PC-9 (cell line): ENCODE measurements at regions not wholly inside any gene's neighbourhood (a gene's known extent, or its start where the extent isn't known, plus 50 kb on each side); places are given as distances from the start of the nearest gene placed in this dataset.

Source experiments
- BruUV-seq: library from RNA; stranded (reverse); fragments of 400-500 nt; replicated peaks from 2 replicates; lab custom pipeline; 2021; lab: Mats Ljungman, UMichigan
- CTCF ChIA-PET: fragments of 300-600 bp; sonication (Branson Sonifier 250); formaldehyde crosslinking; loops from one replicate; lab custom pipeline; 2022; ENCODE audit warnings: antibody characterized with exemption; lab: Charles Lee
- POLR2A ChIA-PET: fragments of 300-600 bp; sonication (Branson Sonifier 250); formaldehyde crosslinking; loops from one replicate; lab custom pipeline; 2022; ENCODE audit warnings: antibody characterized with exemption; ENCODE audit not compliant: unreplicated experiment; lab: Charles Lee
- DNase-seq, 2 experiments: peaks; one replicate each; pipeline versions ENCODE4 v3.0.0 to v3.0.0-alpha.2; 2015 to 2022; ENCODE audit warnings: mixed read lengths in 1 of 2
- H2AFZ ChIP-seq: fragments of 200-600 bp; sonication (generic); 2 replicates; pipeline ENCODE4 v1.8.1; 2017; ENCODE audit warnings: antibody characterized with exemption
- H3F3A ChIP-seq: fragments of 200-600 bp; sonication (generic); 2 replicates; pipeline ENCODE4 v1.8.1; 2017; ENCODE audit warnings: antibody characterized with exemption, mild to moderate bottlenecking, low read depth; ENCODE audit not compliant: insufficient read depth
- H3K27ac ChIP-seq: fragments of 200-600 bp; sonication (generic); 2 replicates; pipeline ENCODE4 v1.6.1; 2016; ENCODE audit warnings: mixed run types
- H3K27me3 ChIP-seq: fragments of 200-600 bp; sonication (generic); 2 replicates; pipeline ENCODE4 v1.6.1; 2016; ENCODE audit warnings: low read depth, mixed run types; ENCODE audit not compliant: insufficient read depth
- H3K36me3 ChIP-seq: fragments of 200-600 bp; sonication (generic); 2 replicates; pipeline ENCODE4 v1.6.1; 2016; ENCODE audit warnings: low read depth, mixed run types
- H3K4me1 ChIP-seq: fragments of 200-600 bp; sonication (generic); replicated peaks from 2 replicates; pipeline ENCODE4 v1.6.1; 2016; ENCODE audit warnings: mixed run types; ENCODE audit not compliant: insufficient read depth
- H3K4me2 ChIP-seq: fragments of 200-600 bp; sonication (generic); 2 replicates; pipeline ENCODE4 v1.6.1; 2017; ENCODE audit warnings: mixed run types
- H3K4me3 ChIP-seq: fragments of 200-600 bp; sonication (generic); 2 replicates; pipeline ENCODE4 v1.6.1; 2016; ENCODE audit warnings: mixed run types
- H3K79me2 ChIP-seq: fragments of 200-600 bp; sonication (generic); 2 replicates; pipeline ENCODE4 v1.6.1; 2017; ENCODE audit warnings: low read depth, mixed run types
- H3K9me2 ChIP-seq: fragments of 200-600 bp; sonication (generic); 2 replicates; pipeline ENCODE4 v1.8.1; 2017; ENCODE audit warnings: mild to moderate bottlenecking; ENCODE audit not compliant: insufficient read depth
- H3K9me3 ChIP-seq: fragments of 200-600 bp; sonication (generic); 2 replicates; pipeline ENCODE4 v1.8.1; 2016; ENCODE audit warnings: low read depth; ENCODE audit not compliant: insufficient read depth
- H4K20me1 ChIP-seq: fragments of 200-600 bp; sonication (generic); 2 replicates; pipeline ENCODE4 v1.8.1; 2017; ENCODE audit not compliant: insufficient read depth
- CTCF ChIP-seq: fragments of 200-600 bp; sonication (generic); conservative IDR thresholded peaks from 2 replicates; pipeline ENCODE4 v1.6.1; 2017; ENCODE audit warnings: mixed run types, antibody characterized with exemption, mild to moderate bottlenecking, moderate library complexity
- EZH2 ChIP-seq: fragments of 200-600 bp; sonication (generic); IDR thresholded peaks from 2 replicates; pipeline ENCODE4 v1.8.0; 2017; ENCODE audit warnings: antibody characterized with exemption, low read depth
- intact Hi-C: fragments of 100-400 bp; cut with micrococcal nuclease; formaldehyde crosslinking; loops from one replicate; pipeline ENCODE4 v1.10.0; 2022; ENCODE audit not compliant: unreplicated experiment

GRCh38 chr1:234862944-234863515, 253.1 kb upstream of the IRF2BP2 start:
- Histone ChIP-seq H2AFZ (no peak overlapping the region), H3K9me3 (no peaks in the 10 kb centered on the region), H3K27ac (no peak overlapping the region), H3K4me1 (peaks cover 56% of the 10 kb centered on the region), H3K4me3 (no peak overlapping the region), H3K79me2 (peaks cover 96% of the 10 kb centered on the region), H3K9me2 (no peaks in the 10 kb centered on the region), H3K27me3 (no peaks in the 10 kb centered on the region), H3K36me3 (peaks cover 47% of the 10 kb centered on the region; the same call in 1 of the 2 replicates), H4K20me1 (no peaks in the 10 kb centered on the region), H3K4me2 (peak overlapping the region; percentile 18; the same call in 1 of the 2 replicates), H3F3A (peaks cover 58% of the 10 kb centered on the region)
- CTCF ChIA-PET, result interaction anchor here (0.6 kb wide), 1 partner anchor 37 kb away, joined by 3 read pairs; no protein-coding TSS in a partner anchor
- POLR2A ChIA-PET, result interaction anchor here (0.5 kb wide), 1 partner anchor 50 kb away, joined by 3 read pairs; no protein-coding TSS in a partner anchor
- no TSS peak for BruUV-seq
- intact Hi-C loops, result no loop called here
- no peak for TF ChIP-seq EZH2
- TF ChIP-seq CTCF, result no peak
- no peak for DNase-seq

GRCh38 chr1:234862360-234862943, 252.5 kb upstream of the IRF2BP2 start:
- Histone ChIP-seq H3F3A (peaks cover 52% of the 10 kb centered on the region), H3K9me3 (no peaks in the 10 kb centered on the region), H3K79me2 (peaks cover 94% of the 10 kb centered on the region), H3K4me3 (no peak overlapping the region), H3K9me2 (no peaks in the 10 kb centered on the region), H3K4me1 (peaks cover 56% of the 10 kb centered on the region), H3K27ac (no peak overlapping the region), H3K4me2 (no peak overlapping the region), H3K36me3 (peaks cover 46% of the 10 kb centered on the region; the same call in 1 of the 2 replicates), H4K20me1 (no peaks in the 10 kb centered on the region), H2AFZ (no peak overlapping the region), H3K27me3 (no peaks in the 10 kb centered on the region)
- no peak for TF ChIP-seq CTCF
- no peak for TF ChIP-seq EZH2
- intact Hi-C loops, result no loop called here
- POLR2A ChIA-PET, result no interaction called here
- BruUV-seq, result no TSS peak
- CTCF ChIA-PET, result interaction anchor here (0.6 kb wide), 1 partner anchor 37 kb away, joined by 3 read pairs; no protein-coding TSS in a partner anchor
- DNase-seq, result no peak

- intact Hi-C loops, result no loop called here
- POLR2A ChIA-PET, result interaction anchor here (0.6 kb wide), 1 partner anchor 23 kb away, joined by 5 read pairs; no protein-coding TSS in a partner anchor
Observed at GRCh38 chr1:234861761-234862160, 251.8 kb upstream of the IRF2BP2 start.

More at GRCh38 chr1:234861761-234862160, 251.8 kb upstream of the IRF2BP2 start:
- Histone ChIP-seq H3K9me2 (no peaks in the 10 kb centered on the region), H3K27me3 (no peaks in the 10 kb centered on the region), H4K20me1 (peaks cover under 1% of the 10 kb centered on the region; the same call in 1 of the 2 replicates), H3K36me3 (peaks cover 51% of the 10 kb centered on the region), H2AFZ (no peak overlapping the region), H3K27ac (no peak overlapping the region), H3K4me1 (peaks cover 52% of the 10 kb centered on the region), H3K4me3 (no peak overlapping the region), H3K79me2 (peaks cover 90% of the 10 kb centered on the region), H3F3A (peaks cover 49% of the 10 kb centered on the region), H3K4me2 (0 out of 2 replicates have a peak overlapping the region, but pooled peaks have one; percentile 3), H3K9me3 (no peaks in the 10 kb centered on the region)
- no TSS peak for BruUV-seq
- DNase-seq, result no peak
- TF ChIP-seq CTCF (no peak), EZH2 (no peak)
- CTCF ChIA-PET, result interaction anchor here (1.0 kb wide), 1 partner anchor 367 kb away, joined by 8 read pairs; no protein-coding TSS in a partner anchor
